ENCODE measurements at regions not wholly inside any gene's neighbourhood (a gene's known extent, or its start where the extent isn't known, plus 50 kb on each side); places are given as distances from the start of the nearest gene placed in this dataset.

DNA sequence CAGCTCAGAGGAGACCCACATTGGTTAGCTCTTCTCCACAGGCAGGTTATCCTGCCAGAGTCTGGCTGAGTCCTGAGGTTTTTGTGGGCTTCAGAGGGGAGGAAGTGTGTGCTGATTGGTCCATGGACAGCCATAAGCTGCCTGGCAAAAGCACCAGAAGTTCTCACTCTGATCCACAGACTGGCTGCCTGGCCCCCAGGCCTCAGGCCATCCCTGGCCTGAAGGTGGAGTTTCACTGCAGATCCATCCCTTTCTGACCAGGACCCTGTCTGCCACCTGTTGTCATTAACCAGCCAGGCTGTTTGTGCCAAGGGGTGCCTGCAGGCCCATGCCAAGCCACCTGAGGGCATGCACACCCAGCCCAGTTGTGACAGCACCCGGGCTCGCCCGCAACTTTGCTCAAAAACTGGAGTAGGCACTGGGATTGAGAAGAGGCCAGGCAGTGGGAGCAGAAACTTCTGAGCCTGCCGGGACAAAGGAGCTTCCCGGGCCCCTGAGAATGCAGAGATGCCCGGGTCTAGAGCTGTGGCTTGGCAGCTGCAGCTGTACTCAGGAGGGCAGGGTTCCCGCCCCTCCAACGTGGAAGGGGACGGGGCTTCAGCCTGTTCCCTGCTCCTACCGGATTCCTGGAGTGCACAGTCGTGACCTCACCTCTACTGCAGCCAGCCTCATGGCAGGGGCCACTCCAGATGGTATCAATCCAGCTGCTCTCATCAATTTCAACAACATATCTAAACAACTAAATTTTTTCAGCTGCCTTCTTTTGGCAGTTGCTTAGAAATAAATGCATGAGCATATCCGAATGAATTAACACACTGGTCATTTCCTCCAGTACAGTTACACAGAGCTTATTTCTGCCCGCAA, 1277.3 kb downstream of the SLC16A7 start (continued):
- TF ChIP-seq, protein P1, sequence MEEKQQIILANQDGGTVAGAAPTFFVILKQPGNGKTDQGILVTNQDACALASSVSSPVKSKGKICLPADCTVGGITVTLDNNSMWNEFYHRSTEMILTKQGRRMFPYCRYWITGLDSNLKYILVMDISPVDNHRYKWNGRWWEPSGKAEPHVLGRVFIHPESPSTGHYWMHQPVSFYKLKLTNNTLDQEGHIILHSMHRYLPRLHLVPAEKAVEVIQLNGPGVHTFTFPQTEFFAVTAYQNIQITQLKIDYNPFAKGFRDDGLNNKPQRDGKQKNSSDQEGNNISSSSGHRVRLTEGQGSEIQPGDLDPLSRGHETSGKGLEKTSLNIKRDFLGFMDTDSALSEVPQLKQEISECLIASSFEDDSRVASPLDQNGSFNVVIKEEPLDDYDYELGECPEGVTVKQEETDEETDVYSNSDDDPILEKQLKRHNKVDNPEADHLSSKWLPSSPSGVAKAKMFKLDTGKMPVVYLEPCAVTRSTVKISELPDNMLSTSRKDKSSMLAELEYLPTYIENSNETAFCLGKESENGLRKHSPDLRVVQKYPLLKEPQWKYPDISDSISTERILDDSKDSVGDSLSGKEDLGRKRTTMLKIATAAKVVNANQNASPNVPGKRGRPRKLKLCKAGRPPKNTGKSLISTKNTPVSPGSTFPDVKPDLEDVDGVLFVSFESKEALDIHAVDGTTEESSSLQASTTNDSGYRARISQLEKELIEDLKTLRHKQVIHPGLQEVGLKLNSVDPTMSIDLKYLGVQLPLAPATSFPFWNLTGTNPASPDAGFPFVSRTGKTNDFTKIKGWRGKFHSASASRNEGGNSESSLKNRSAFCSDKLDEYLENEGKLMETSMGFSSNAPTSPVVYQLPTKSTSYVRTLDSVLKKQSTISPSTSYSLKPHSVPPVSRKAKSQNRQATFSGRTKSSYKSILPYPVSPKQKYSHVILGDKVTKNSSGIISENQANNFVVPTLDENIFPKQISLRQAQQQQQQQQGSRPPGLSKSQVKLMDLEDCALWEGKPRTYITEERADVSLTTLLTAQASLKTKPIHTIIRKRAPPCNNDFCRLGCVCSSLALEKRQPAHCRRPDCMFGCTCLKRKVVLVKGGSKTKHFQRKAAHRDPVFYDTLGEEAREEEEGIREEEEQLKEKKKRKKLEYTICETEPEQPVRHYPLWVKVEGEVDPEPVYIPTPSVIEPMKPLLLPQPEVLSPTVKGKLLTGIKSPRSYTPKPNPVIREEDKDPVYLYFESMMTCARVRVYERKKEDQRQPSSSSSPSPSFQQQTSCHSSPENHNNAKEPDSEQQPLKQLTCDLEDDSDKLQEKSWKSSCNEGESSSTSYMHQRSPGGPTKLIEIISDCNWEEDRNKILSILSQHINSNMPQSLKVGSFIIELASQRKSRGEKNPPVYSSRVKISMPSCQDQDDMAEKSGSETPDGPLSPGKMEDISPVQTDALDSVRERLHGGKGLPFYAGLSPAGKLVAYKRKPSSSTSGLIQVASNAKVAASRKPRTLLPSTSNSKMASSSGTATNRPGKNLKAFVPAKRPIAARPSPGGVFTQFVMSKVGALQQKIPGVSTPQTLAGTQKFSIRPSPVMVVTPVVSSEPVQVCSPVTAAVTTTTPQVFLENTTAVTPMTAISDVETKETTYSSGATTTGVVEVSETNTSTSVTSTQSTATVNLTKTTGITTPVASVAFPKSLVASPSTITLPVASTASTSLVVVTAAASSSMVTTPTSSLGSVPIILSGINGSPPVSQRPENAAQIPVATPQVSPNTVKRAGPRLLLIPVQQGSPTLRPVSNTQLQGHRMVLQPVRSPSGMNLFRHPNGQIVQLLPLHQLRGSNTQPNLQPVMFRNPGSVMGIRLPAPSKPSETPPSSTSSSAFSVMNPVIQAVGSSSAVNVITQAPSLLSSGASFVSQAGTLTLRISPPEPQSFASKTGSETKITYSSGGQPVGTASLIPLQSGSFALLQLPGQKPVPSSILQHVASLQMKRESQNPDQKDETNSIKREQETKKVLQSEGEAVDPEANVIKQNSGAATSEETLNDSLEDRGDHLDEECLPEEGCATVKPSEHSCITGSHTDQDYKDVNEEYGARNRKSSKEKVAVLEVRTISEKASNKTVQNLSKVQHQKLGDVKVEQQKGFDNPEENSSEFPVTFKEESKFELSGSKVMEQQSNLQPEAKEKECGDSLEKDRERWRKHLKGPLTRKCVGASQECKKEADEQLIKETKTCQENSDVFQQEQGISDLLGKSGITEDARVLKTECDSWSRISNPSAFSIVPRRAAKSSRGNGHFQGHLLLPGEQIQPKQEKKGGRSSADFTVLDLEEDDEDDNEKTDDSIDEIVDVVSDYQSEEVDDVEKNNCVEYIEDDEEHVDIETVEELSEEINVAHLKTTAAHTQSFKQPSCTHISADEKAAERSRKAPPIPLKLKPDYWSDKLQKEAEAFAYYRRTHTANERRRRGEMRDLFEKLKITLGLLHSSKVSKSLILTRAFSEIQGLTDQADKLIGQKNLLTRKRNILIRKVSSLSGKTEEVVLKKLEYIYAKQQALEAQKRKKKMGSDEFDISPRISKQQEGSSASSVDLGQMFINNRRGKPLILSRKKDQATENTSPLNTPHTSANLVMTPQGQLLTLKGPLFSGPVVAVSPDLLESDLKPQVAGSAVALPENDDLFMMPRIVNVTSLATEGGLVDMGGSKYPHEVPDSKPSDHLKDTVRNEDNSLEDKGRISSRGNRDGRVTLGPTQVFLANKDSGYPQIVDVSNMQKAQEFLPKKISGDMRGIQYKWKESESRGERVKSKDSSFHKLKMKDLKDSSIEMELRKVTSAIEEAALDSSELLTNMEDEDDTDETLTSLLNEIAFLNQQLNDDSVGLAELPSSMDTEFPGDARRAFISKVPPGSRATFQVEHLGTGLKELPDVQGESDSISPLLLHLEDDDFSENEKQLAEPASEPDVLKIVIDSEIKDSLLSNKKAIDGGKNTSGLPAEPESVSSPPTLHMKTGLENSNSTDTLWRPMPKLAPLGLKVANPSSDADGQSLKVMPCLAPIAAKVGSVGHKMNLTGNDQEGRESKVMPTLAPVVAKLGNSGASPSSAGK (IDR thresholded peaks at IDR 0.05): no peak
- TF ChIP-seq ZNF584 (CRISPR knock-in tag; IDR thresholded peaks at IDR 0.05; ENCODE audit: low read depth): no peak
- TF ChIP-seq, protein P2, sequence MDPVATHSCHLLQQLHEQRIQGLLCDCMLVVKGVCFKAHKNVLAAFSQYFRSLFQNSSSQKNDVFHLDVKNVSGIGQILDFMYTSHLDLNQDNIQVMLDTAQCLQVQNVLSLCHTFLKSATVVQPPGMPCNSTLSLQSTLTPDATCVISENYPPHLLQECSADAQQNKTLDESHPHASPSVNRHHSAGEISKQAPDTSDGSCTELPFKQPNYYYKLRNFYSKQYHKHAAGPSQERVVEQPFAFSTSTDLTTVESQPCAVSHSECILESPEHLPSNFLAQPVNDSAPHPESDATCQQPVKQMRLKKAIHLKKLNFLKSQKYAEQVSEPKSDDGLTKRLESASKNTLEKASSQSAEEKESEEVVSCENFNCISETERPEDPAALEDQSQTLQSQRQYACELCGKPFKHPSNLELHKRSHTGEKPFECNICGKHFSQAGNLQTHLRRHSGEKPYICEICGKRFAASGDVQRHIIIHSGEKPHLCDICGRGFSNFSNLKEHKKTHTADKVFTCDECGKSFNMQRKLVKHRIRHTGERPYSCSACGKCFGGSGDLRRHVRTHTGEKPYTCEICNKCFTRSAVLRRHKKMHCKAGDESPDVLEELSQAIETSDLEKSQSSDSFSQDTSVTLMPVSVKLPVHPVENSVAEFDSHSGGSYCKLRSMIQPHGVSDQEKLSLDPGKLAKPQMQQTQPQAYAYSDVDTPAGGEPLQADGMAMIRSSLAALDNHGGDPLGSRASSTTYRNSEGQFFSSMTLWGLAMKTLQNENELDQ (CRISPR knock-in tag; IDR thresholded peaks at IDR 0.05; ENCODE audit: borderline replicate concordance): no peak
- no peak for TF ChIP-seq HLTF (IDR thresholded peaks at IDR 0.05)
- TF ChIP-seq, protein P3, sequence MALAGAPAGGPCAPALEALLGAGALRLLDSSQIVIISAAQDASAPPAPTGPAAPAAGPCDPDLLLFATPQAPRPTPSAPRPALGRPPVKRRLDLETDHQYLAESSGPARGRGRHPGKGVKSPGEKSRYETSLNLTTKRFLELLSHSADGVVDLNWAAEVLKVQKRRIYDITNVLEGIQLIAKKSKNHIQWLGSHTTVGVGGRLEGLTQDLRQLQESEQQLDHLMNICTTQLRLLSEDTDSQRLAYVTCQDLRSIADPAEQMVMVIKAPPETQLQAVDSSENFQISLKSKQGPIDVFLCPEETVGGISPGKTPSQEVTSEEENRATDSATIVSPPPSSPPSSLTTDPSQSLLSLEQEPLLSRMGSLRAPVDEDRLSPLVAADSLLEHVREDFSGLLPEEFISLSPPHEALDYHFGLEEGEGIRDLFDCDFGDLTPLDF (CRISPR knock-in tag; IDR thresholded peaks at IDR 0.05): no peak
- TF ChIP-seq ZNF347 (CRISPR knock-in tag; IDR thresholded peaks at IDR 0.05; ENCODE audit: low read depth): no peak
- TF ChIP-seq CCNT2 (IDR thresholded peaks at IDR 0.05; ENCODE audit: borderline replicate concordance, extremely low read depth, insufficient read length, low read depth, low read length): no peak
- TF ChIP-seq HDAC3 (IDR thresholded peaks at IDR 0.05; ENCODE audit: borderline replicate concordance, partially characterized antibody): no peak
- no peak for TF ChIP-seq TCF7 (IDR thresholded peaks at IDR 0.05; ENCODE audit: borderline replicate concordance)
- TF ChIP-seq TAF15 (IDR thresholded peaks at IDR 0.05; ENCODE audit: low read depth, low read length): no peak

Measured in K562 (cell line).